Psoas muscle (tissue), 7 donors: ENCODE measurements at regions not wholly inside any gene's neighbourhood (a gene's known extent, or its start where the extent isn't known, plus 50 kb on each side); places are given as distances from the start of the nearest gene placed in this dataset.

Experiments used
- ATAC-seq, 4 donors: fragments of 200-7000 bp; cut with Tn5 transposase; one replicate each; pipeline ENCODE4 v1.9.1; 2020; ENCODE audit warnings: moderate library complexity in 3 of 4, mild to moderate bottlenecking in 2 of 4
- DNase-seq, 2 donors: peaks; one replicate each; pipeline ENCODE4 v3.0.0-alpha.2; 2020
- H3K27ac ChIP-seq: fragments of 200-600 bp; one replicate; pipeline ENCODE4 v1.8.0; 2022
- H3K27me3 ChIP-seq, 3 donors: fragments of 200-600 bp in 1 of 3; one replicate each; pipeline versions ENCODE4 v1.6.1 to v1.8.0; 2013 to 2022; ENCODE audit warnings: low read length in 2 of 3, mild to moderate bottlenecking in 2 of 3, moderate library complexity in 1 of 3; ENCODE audit not compliant: insufficient read depth in 3 of 3
- H3K36me3 ChIP-seq, 2 donors: fragments of 200-600 bp in 1 of 2; one replicate each; pipeline versions ENCODE4 v1.6.1 to v1.8.0; 2013 to 2022; ENCODE audit warnings: low read depth in 1 of 2, mild to moderate bottlenecking in 1 of 2, moderate library complexity in 1 of 2; ENCODE audit not compliant: insufficient read depth in 1 of 2
- H3K4me1 ChIP-seq: fragments of 200-600 bp; one replicate; pipeline ENCODE4 v1.8.0; 2022
- H3K4me3 ChIP-seq: fragments of 200-600 bp; one replicate; pipeline ENCODE4 v1.8.0; 2022; ENCODE audit warnings: mild to moderate bottlenecking
- H3K9me3 ChIP-seq: fragments of 200-600 bp; one replicate; pipeline ENCODE4 v1.8.0; 2022
- CTCF ChIP-seq: fragments of 200-600 bp; IDR thresholded peaks from one replicate; pipeline ENCODE4 v1.8.0; 2022; ENCODE audit warnings: antibody characterized with exemption
- WGBS, 3 donors: extraction: QIAGEN DNeasy Blood & Tissue Kit; methylation state at CpG; one replicate each; pipeline versions ENCODE4 v1.1.6 to v1.1.7; 2013; 5-methylcytosine and 5-hydroxymethylcytosine counted together
- intact Hi-C, 2 donors: fragments of 100-400 bp; cut with DNase I; formaldehyde crosslinking; loops; one replicate each; pipeline versions ENCODE4 v1.11.0 to v1.14.2; 2022
- donor health status: healthy with polysubstance abuse.
- donor health status: DM: no; HTN: no; CAD: no; lungs with moderate emphysema.
- donor health status: Bipolar disorder and iron deficiency.
- donor health status: healthy.
- donor health status: DM: yes; HTN: yes; CAD: no.
- donor health status: DM: no; HTN: no; CAD: no.
- donor health status: DM: yes; HTN: yes; CAD: no.

GRCh38 chr12:33575346-33575745, 135.7 kb upstream of the SYT10 start:
- Histone ChIP-seq H3K27ac (no peak overlapping the region), H3K36me3 (no peaks in the 10 kb centered on the region), H3K4me1 (no peaks in the 10 kb centered on the region), H3K9me3 (no peaks in the 10 kb centered on the region), H3K4me3 (no peak overlapping the region), H3K27me3 (no peaks in the 10 kb centered on the region)
- DNase-seq (no peak), ATAC-seq (no peak)
- intact Hi-C loops = no loop called here
- 33 to 41% (median 35%) methylated on average over 3 of the region's 3 CpGs for WGBS, 3 donors
- TF ChIP-seq CTCF = no peak

- DNase-seq (no peak), ATAC-seq (no peak)
- Histone ChIP-seq H3K36me3 (no peaks in the 10 kb centered on the region), H3K4me1 (no peaks in the 10 kb centered on the region), H3K9me3 (no peaks in the 10 kb centered on the region), H3K27ac (no peak overlapping the region), H3K4me3 (no peak overlapping the region), H3K27me3 (no peaks in the 10 kb centered on the region)
- intact Hi-C loops = no loop called here
- 29 to 40% (median 37%) methylated on average over 5 of the region's 5 CpGs for WGBS, 3 donors
- TF ChIP-seq CTCF = no peak
Observed at GRCh38 chr12:33581613-33582122, 142.0 kb upstream of the SYT10 start.

- intact Hi-C loops = no loop called here
- H3K9me3 ChIP-seq = no peaks in the 10 kb centered on the region
- H3K4me3 ChIP-seq = no peak overlapping the region
- ATAC-seq (no peak), DNase-seq (no peak)
- no peaks in the 10 kb centered on the region for H3K36me3 ChIP-seq
- H3K27ac ChIP-seq = no peak overlapping the region
- H3K27me3 ChIP-seq = no peaks in the 10 kb centered on the region
- no peaks in the 10 kb centered on the region for H3K4me1 ChIP-seq
- TF ChIP-seq CTCF = no peak
- WGBS, 3 donors = 68 to 72% (median 69%) methylated on average over 2 of the region's 2 CpGs
Observed at GRCh38 chr12:33586576-33586975, 147.0 kb upstream of the SYT10 start.

GRCh38 chr12:33587354-33587753, 147.7 kb upstream of the SYT10 start:
- no peak overlapping the region for H3K4me3 ChIP-seq
- H3K27me3 ChIP-seq = no peaks in the 10 kb centered on the region
- TF ChIP-seq CTCF = no peak
- no peaks in the 10 kb centered on the region for H3K9me3 ChIP-seq
- no peaks in the 10 kb centered on the region for H3K36me3 ChIP-seq
- whole genome bisulfite sequencing, 3 donors = 36 to 41% (median 38%) methylated on average over 1 of the region's 1 CpG
- intact Hi-C loops = no loop called here
- no peak for DNase-seq
- ATAC-seq = no peak
- H3K27ac ChIP-seq = no peak overlapping the region
- H3K4me1 ChIP-seq = no peaks in the 10 kb centered on the region
